IMR-90 (cell line): ENCODE measurements at regions not wholly inside any gene's neighbourhood (a gene's known extent, or its start where the extent isn't known, plus 50 kb on each side); places are given as distances from the start of the nearest gene placed in this dataset.

Experiments
- ATAC-seq: fragments of 200-7000 bp; cut with Tn5 transposase; 2 replicates; pipeline ENCODE4 v1.9.1; 2020; ENCODE audit warnings: low read depth, mild to moderate bottlenecking, moderate library complexity
- BruUV-seq: library from RNA; stranded (reverse); fragments of 400-500 nt; replicated peaks from 2 replicates; lab custom pipeline; 2021; lab: Mats Ljungman, UMichigan
- CTCF ChIA-PET: fragments of 300-600 bp; formaldehyde crosslinking; extraction: SDS; loops from one replicate; lab custom pipeline; 2021; ENCODE audit warnings: antibody characterized with exemption; lab: Yijun Ruan, JAX
- POLR2A ChIA-PET: fragments of 300-600 bp; sonication (Branson Sonifier 250); formaldehyde crosslinking; loops from one replicate; lab custom pipeline; 2022; ENCODE audit warnings: antibody characterized with exemption; ENCODE audit not compliant: unreplicated experiment; lab: Charles Lee
- DNase-seq: peaks from one replicate; pipeline ENCODE4 v3.0.0; 2013
- H2AFZ ChIP-seq: replicated peaks from 2 replicates; pipeline ENCODE3; 2013; ENCODE audit warnings: low read length, mild to moderate bottlenecking; ENCODE audit not compliant: poor library complexity
- H2AK5ac ChIP-seq: 2 replicates; pipeline ENCODE4 v1.6.1; 2013; ENCODE audit warnings: low read depth, low read length, inconsistent platforms
- H2AK9ac ChIP-seq: replicated peaks from 2 replicates; pipeline ENCODE3; 2013; ENCODE audit warnings: mild to moderate bottlenecking, low read depth, low read length, moderate library complexity; ENCODE audit not compliant: poor library complexity
- H2BK120ac ChIP-seq: 2 replicates; pipeline ENCODE4 v1.6.1; 2013; ENCODE audit warnings: low read depth, low read length, inconsistent platforms
- H2BK15ac ChIP-seq: 3 replicates; pipeline ENCODE4 v1.6.1; 2013; ENCODE audit warnings: low read depth, low read length, inconsistent platforms
- H2BK20ac ChIP-seq: 2 replicates; pipeline ENCODE4 v1.6.1; 2013; ENCODE audit warnings: low read depth, mild to moderate bottlenecking, inconsistent platforms, low read length, moderate library complexity
- H2BK5ac ChIP-seq: 2 replicates; pipeline ENCODE4 v1.6.1; 2013; ENCODE audit warnings: mild to moderate bottlenecking, low read depth, low read length, inconsistent platforms; ENCODE audit not compliant: poor library complexity, severe bottlenecking
- H3K14ac ChIP-seq: replicated peaks from 2 replicates; pipeline ENCODE4 v1.6.1; 2013; ENCODE audit warnings: low read depth, low read length, inconsistent platforms
- H3K18ac ChIP-seq: 2 replicates; pipeline ENCODE4 v1.6.1; 2013; ENCODE audit warnings: low read depth, low read length, control low read depth
- H3K23ac ChIP-seq: 2 replicates; pipeline ENCODE4 v1.6.1; 2013; ENCODE audit warnings: low read depth, low read length, inconsistent platforms
- H3K27ac ChIP-seq: 2 replicates; pipeline ENCODE4 v1.5.1; 2013; ENCODE audit warnings: mild to moderate bottlenecking, control low read depth, low read length; ENCODE audit not compliant: insufficient read depth
- H3K27me3 ChIP-seq: 2 replicates; pipeline ENCODE4 v1.6.1; 2013; ENCODE audit warnings: low read length; ENCODE audit not compliant: control insufficient read depth, insufficient read depth
- H3K36me3 ChIP-seq: 2 replicates; pipeline ENCODE4 v1.6.1; 2013; ENCODE audit warnings: low read length, mixed read lengths; ENCODE audit not compliant: control insufficient read depth, insufficient read depth
- H3K4ac ChIP-seq: 2 replicates; pipeline ENCODE4 v1.6.1; 2013; ENCODE audit warnings: low read depth, low read length, inconsistent platforms
- H3K4me1 ChIP-seq: 2 replicates; pipeline ENCODE4 v1.6.1; 2013; ENCODE audit warnings: low read length, mixed read lengths; ENCODE audit not compliant: control insufficient read depth, insufficient read depth
- H3K4me2 ChIP-seq: 2 replicates; pipeline ENCODE4 v1.6.1; 2013; ENCODE audit warnings: low read depth, mild to moderate bottlenecking, control low read depth, low read length, moderate library complexity
- H3K4me3 ChIP-seq: 2 replicates; pipeline ENCODE4 v1.5.1; 2013; ENCODE audit warnings: low read depth, mild to moderate bottlenecking, control low read depth, low read length, moderate library complexity; ENCODE audit not compliant: insufficient read depth
- H3K56ac ChIP-seq: 2 replicates; pipeline ENCODE4 v1.6.1; 2013; ENCODE audit warnings: low read length, inconsistent platforms; ENCODE audit not compliant: insufficient read depth; ENCODE audit errors: extremely low read depth
- H3K79me1 ChIP-seq, 2 experiments: 2 replicates each; pipeline ENCODE4 v1.6.1; 2013; ENCODE audit warnings: low read length in 2 of 2, inconsistent platforms in 1 of 2, low read depth in 1 of 2
- H3K9ac ChIP-seq: 2 replicates; pipeline ENCODE4 v1.6.1; 2013; ENCODE audit warnings: low read depth, low read length, control low read depth
- H3K9me1 ChIP-seq: 2 replicates; pipeline ENCODE4 v1.6.1; 2013; ENCODE audit warnings: low read length, inconsistent platforms; ENCODE audit not compliant: insufficient read depth
- H3K9me3 ChIP-seq: 2 replicates; pipeline ENCODE4 v1.6.1; 2013; ENCODE audit warnings: low read length; ENCODE audit not compliant: control insufficient read depth, insufficient read depth
- H4K20me1 ChIP-seq: 2 replicates; pipeline ENCODE4 v1.6.1; 2013; ENCODE audit warnings: low read length, inconsistent platforms; ENCODE audit not compliant: insufficient read depth
- H4K5ac ChIP-seq: 2 replicates; pipeline ENCODE4 v1.6.1; 2013; ENCODE audit warnings: mild to moderate bottlenecking, low read depth, low read length, control low read depth
- H4K8ac ChIP-seq, 2 experiments: 2 replicates each; pipeline ENCODE4 v1.6.1; 2013; ENCODE audit warnings: low read depth in 2 of 2, low read length in 2 of 2, control low read depth in 1 of 2, inconsistent platforms in 1 of 2
- H4K91ac ChIP-seq: 2 replicates; pipeline ENCODE4 v1.6.1; 2013; ENCODE audit warnings: low read depth, low read length, inconsistent platforms; ENCODE audit not compliant: insufficient read depth
- CEBPB ChIP-seq: IDR thresholded peaks from 2 replicates; pipeline ENCODE4 v1.6.1; 2012; ENCODE audit warnings: low read depth, low read length, improper control_type of control experiment
- FOS ChIP-seq: fragments of 150-350 bp; IDR thresholded peaks from 2 replicates; pipeline ENCODE4 v1.6.1; 2016; ENCODE audit warnings: low read depth, low read length
- MAFK ChIP-seq: IDR thresholded peaks from 2 replicates; pipeline ENCODE4 v1.6.1; 2012; ENCODE audit warnings: low read depth, low read length, improper control_type of control experiment
- MAZ ChIP-seq: IDR thresholded peaks from 2 replicates; pipeline ENCODE4 v1.6.1; 2012; ENCODE audit warnings: low read depth, mild to moderate bottlenecking, low read length, improper control_type of control experiment, moderate library complexity, borderline replicate concordance
- MXI1 ChIP-seq: IDR thresholded peaks from 2 replicates; pipeline ENCODE4 v1.6.1; 2012; ENCODE audit warnings: low read depth, mild to moderate bottlenecking, low read length, moderate library complexity, borderline replicate concordance
- NFE2L2 ChIP-seq: fragments of 150-350 bp; IDR thresholded peaks from 2 replicates; pipeline ENCODE4 v1.6.1; 2016; ENCODE audit warnings: low read depth, mild to moderate bottlenecking, low read length
- POLR2A ChIP-seq: IDR thresholded peaks from 2 replicates; pipeline ENCODE4 v1.6.1; 2012; ENCODE audit warnings: mild to moderate bottlenecking, low read depth, low read length
- RCOR1 ChIP-seq: IDR thresholded peaks from 2 replicates; pipeline ENCODE4 v1.6.1; 2012; ENCODE audit warnings: mild to moderate bottlenecking, low read length, improper control_type of control experiment; ENCODE audit not compliant: insufficient replicate concordance
- SMC3 ChIP-seq: fragments of 150-350 bp; IDR thresholded peaks from 2 replicates; pipeline ENCODE4 v1.6.1; 2016; ENCODE audit warnings: low read depth, mild to moderate bottlenecking, antibody characterized with exemption, low read length, moderate library complexity
- WGBS, 2 experiments: methylation state at CpG; one replicate each; pipeline versions ENCODE4 v1.1.5 to v1.1.7; 2013; ENCODE audit warnings: missing lambda C conversion rate in 2 of 2; ENCODE audit not compliant: insufficient read length in 1 of 2; ENCODE audit errors: extremely low coverage in 2 of 2; 5-methylcytosine and 5-hydroxymethylcytosine counted together
- dilution Hi-C: fragments of 300-500 bp; cut with HindIII; formaldehyde crosslinking; loops from one replicate; pipeline ENCODE4 v1.14.3; 2018; ENCODE audit warnings: low sequenced_read_pairs; ENCODE audit not compliant: unreplicated experiment
- in situ Hi-C: fragments of 300-500 bp; cut with MboI; formaldehyde crosslinking; loops from 3 replicates; pipeline ENCODE4 v1.14.3; 2019; ENCODE audit warnings: low sequenced_read_pairs, inconsistent platforms, mixed read lengths
- intact Hi-C: fragments of 100-400 bp; cut with micrococcal nuclease; formaldehyde crosslinking; loops from 2 replicates; pipeline ENCODE4 v1.10.0; 2022
- TF ChIP-seq, protein P1 (sequence below): fragments of 150-350 bp; IDR thresholded peaks from 2 replicates; pipeline ENCODE4 v1.6.1; 2016; ENCODE audit warnings: low read depth, mild to moderate bottlenecking, low read length, moderate library complexity, borderline replicate concordance
- TF ChIP-seq, protein P2 (sequence below): fragments of 150-350 bp; IDR thresholded peaks from 2 replicates; pipeline ENCODE4 v1.6.1; 2017; ENCODE audit warnings: mild to moderate bottlenecking, antibody characterized with exemption, low read length, low read depth

DNA sequence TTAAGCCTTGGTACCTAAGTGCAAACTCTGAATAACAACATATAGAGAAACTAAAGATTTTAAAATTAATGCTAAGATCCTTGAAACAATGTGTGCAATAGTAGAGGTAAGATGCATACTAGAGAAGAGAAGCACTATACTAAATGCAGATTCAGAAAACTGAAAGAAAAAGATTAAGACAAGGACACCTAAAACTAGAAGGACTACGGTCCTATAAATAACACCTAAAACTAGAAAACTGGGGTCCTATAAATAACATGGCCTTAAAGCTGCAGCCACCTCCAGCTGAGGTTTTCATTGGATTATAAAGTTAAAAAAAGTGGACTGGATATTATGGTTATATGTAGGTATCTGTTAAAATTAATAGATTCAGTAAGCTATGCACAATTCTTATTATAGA, 320.9 kb downstream of the IPMK start:
- Histone ChIP-seq H3K79me1 (no peaks in the 10 kb centered on the region), H3K14ac (no peak overlapping the region), H3K9ac (no peak overlapping the region), H4K5ac (no peak overlapping the region), H3K9me1 (no peaks in the 10 kb centered on the region), H3K4me2 (no peak overlapping the region), H3K56ac (no peak overlapping the region), H4K8ac (no peak overlapping the region), H3K18ac (no peak overlapping the region), H3K36me3 (no peaks in the 10 kb centered on the region), H3K9me3 (no peaks in the 10 kb centered on the region), H2BK15ac (no peak overlapping the region), H2AK9ac (no peak overlapping the region), H3K4me1 (no peaks in the 10 kb centered on the region), H2AK5ac (no peak overlapping the region), H3K4ac (no peak overlapping the region), H3K27me3 (no peaks in the 10 kb centered on the region), H2BK120ac (no peak overlapping the region), H2BK5ac (no peak overlapping the region), H3K27ac (no peak overlapping the region), H2AFZ (no peak overlapping the region), H4K20me1 (no peaks in the 10 kb centered on the region), H4K91ac (no peak overlapping the region), H2BK20ac (no peak overlapping the region), H3K4me3 (no peak overlapping the region), H3K23ac (no peak overlapping the region)
- no peak for DNase-seq
- no peak for ATAC-seq
- intact Hi-C loops (no loop called here), dilution Hi-C loops (no loop called here), in situ Hi-C loops (no loop called here)
- CTCF ChIA-PET: no interaction called here
- no TSS peak for BruUV-seq
- WGBS, 2 experiments: no CpG with 5 or more reads among the region's 1 CpG
- POLR2A ChIA-PET: no interaction called here
- no peak for TF ChIP-seq NFE2L2
- no peak for TF ChIP-seq RCOR1
- TF ChIP-seq CEBPB: no peak
- TF ChIP-seq, protein P1, sequence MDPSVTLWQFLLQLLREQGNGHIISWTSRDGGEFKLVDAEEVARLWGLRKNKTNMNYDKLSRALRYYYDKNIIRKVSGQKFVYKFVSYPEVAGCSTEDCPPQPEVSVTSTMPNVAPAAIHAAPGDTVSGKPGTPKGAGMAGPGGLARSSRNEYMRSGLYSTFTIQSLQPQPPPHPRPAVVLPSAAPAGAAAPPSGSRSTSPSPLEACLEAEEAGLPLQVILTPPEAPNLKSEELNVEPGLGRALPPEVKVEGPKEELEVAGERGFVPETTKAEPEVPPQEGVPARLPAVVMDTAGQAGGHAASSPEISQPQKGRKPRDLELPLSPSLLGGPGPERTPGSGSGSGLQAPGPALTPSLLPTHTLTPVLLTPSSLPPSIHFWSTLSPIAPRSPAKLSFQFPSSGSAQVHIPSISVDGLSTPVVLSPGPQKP: no peak
- no peak for TF ChIP-seq FOS
- TF ChIP-seq, protein P2, sequence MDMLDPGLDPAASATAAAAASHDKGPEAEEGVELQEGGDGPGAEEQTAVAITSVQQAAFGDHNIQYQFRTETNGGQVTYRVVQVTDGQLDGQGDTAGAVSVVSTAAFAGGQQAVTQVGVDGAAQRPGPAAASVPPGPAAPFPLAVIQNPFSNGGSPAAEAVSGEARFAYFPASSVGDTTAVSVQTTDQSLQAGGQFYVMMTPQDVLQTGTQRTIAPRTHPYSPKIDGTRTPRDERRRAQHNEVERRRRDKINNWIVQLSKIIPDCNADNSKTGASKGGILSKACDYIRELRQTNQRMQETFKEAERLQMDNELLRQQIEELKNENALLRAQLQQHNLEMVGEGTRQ: no peak
- TF ChIP-seq MXI1: no peak
- TF ChIP-seq SMC3: no peak
- TF ChIP-seq MAZ: no peak
- TF ChIP-seq MAFK: no peak
- TF ChIP-seq POLR2A: no peak
